Cardiac fibroblast (primary cell): ENCODE measurements at regions not wholly inside any gene's neighbourhood (a gene's known extent, or its start where the extent isn't known, plus 50 kb on each side); places are given as distances from the start of the nearest gene placed in this dataset.

Experiments used
- DNase-seq, 2 donors: peaks; one replicate each; pipeline versions ENCODE4 v3.0.0 to v3.0.0-alpha.2; 2010; ENCODE audit warnings: low read depth in 2 of 2
- H3K4me3 ChIP-seq, 2 donors: replicated peaks in 1 of 2; 1 replicate in 1 of 2; 2 replicates in 1 of 2; pipeline ENCODE4 v1.5.1; 2011; ENCODE audit warnings: low read depth in 2 of 2, low read length in 2 of 2, mild to moderate bottlenecking in 2 of 2, moderate library complexity in 1 of 2
- TF ChIP-seq, protein P1 (sequence below): IDR thresholded peaks from one replicate; pipeline ENCODE4 v1.5.1; 2011; ENCODE audit warnings: low read depth, mild to moderate bottlenecking, low read length, inconsistent platforms

- TF ChIP-seq, protein P1, sequence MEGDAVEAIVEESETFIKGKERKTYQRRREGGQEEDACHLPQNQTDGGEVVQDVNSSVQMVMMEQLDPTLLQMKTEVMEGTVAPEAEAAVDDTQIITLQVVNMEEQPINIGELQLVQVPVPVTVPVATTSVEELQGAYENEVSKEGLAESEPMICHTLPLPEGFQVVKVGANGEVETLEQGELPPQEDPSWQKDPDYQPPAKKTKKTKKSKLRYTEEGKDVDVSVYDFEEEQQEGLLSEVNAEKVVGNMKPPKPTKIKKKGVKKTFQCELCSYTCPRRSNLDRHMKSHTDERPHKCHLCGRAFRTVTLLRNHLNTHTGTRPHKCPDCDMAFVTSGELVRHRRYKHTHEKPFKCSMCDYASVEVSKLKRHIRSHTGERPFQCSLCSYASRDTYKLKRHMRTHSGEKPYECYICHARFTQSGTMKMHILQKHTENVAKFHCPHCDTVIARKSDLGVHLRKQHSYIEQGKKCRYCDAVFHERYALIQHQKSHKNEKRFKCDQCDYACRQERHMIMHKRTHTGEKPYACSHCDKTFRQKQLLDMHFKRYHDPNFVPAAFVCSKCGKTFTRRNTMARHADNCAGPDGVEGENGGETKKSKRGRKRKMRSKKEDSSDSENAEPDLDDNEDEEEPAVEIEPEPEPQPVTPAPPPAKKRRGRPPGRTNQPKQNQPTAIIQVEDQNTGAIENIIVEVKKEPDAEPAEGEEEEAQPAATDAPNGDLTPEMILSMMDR: no peak
- DNase-seq: no peak
- H3K4me3 ChIP-seq: no peak overlapping the region
Measured at GRCh38 chr10:69738858-69739435, 62.8 kb upstream of the COL13A1 start.

- no peak overlapping the region for H3K4me3 ChIP-seq
- TF ChIP-seq, protein P1: no peak
- no peak for DNase-seq
Measured at GRCh38 chr10:69739634-69740033, 62.1 kb upstream of the COL13A1 start.

- TF ChIP-seq, protein P1: no peak
- no peak for DNase-seq
- H3K4me3 ChIP-seq: no peak overlapping the region
Measured at GRCh38 chr10:69740126-69740525, 61.6 kb upstream of the COL13A1 start.

GRCh38 chr10:69741252-69741651 lies 60.5 kb upstream of the COL13A1 start:
- no peak for DNase-seq
- TF ChIP-seq, protein P1: no peak
- H3K4me3 ChIP-seq: no peak overlapping the region

GRCh38 chr10:69741671-69742355 lies 59.9 kb upstream of the COL13A1 start:
- no peak overlapping the region for H3K4me3 ChIP-seq
- no peak for DNase-seq
- TF ChIP-seq, protein P1: no peak

- TF ChIP-seq, protein P1: no peak
- H3K4me3 ChIP-seq: no peak overlapping the region
- peak in 1 of 2 donors; percentile 44 for DNase-seq
Measured at GRCh38 chr10:69742356-69742695, 59.4 kb upstream of the COL13A1 start.
